GM12875 (cell line): ENCODE measurements at regions not wholly inside any gene's neighbourhood (a gene's known extent, or its start where the extent isn't known, plus 50 kb on each side); places are given as distances from the start of the nearest gene placed in this dataset.

Experiments used
- H3K4me3 ChIP-seq: one replicate; pipeline ENCODE4 v1.5.1; 2011; ENCODE audit warnings: low read depth, low read length, control low read depth
- TF ChIP-seq, protein P1 (sequence below): IDR thresholded peaks from 2 replicates; pipeline ENCODE4 v1.5.1; 2011; ENCODE audit warnings: low read depth, mild to moderate bottlenecking, control low read depth, inconsistent platforms, low read length, moderate library complexity, borderline replicate concordance; ENCODE audit not compliant: insufficient read depth

DNA sequence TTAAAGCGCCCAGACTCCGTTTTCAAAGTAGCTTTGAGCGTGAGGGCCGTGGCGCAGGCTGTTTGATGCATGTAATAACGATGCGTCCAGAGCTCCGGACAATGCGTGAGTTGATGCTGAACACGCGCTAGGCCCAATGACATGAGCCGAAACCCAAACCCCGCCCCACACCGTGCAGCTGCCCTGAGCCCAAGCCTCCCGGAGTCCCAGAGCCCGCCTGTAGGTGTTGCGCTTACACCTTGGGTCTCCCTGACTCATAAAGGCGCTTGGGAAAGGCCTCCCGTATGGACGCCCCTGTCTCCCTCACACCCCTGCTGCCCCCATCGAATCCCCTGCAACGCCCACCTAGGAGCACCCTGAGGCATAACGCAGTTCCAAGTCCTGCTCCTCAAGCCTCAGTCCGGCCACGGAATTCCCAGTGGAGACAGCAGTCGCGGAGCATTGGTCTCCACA is 87.6 kb downstream of the ERMARD start:
- TF ChIP-seq, protein P1, sequence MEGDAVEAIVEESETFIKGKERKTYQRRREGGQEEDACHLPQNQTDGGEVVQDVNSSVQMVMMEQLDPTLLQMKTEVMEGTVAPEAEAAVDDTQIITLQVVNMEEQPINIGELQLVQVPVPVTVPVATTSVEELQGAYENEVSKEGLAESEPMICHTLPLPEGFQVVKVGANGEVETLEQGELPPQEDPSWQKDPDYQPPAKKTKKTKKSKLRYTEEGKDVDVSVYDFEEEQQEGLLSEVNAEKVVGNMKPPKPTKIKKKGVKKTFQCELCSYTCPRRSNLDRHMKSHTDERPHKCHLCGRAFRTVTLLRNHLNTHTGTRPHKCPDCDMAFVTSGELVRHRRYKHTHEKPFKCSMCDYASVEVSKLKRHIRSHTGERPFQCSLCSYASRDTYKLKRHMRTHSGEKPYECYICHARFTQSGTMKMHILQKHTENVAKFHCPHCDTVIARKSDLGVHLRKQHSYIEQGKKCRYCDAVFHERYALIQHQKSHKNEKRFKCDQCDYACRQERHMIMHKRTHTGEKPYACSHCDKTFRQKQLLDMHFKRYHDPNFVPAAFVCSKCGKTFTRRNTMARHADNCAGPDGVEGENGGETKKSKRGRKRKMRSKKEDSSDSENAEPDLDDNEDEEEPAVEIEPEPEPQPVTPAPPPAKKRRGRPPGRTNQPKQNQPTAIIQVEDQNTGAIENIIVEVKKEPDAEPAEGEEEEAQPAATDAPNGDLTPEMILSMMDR = no peak
- no peak overlapping the region for H3K4me3 ChIP-seq

DNA sequence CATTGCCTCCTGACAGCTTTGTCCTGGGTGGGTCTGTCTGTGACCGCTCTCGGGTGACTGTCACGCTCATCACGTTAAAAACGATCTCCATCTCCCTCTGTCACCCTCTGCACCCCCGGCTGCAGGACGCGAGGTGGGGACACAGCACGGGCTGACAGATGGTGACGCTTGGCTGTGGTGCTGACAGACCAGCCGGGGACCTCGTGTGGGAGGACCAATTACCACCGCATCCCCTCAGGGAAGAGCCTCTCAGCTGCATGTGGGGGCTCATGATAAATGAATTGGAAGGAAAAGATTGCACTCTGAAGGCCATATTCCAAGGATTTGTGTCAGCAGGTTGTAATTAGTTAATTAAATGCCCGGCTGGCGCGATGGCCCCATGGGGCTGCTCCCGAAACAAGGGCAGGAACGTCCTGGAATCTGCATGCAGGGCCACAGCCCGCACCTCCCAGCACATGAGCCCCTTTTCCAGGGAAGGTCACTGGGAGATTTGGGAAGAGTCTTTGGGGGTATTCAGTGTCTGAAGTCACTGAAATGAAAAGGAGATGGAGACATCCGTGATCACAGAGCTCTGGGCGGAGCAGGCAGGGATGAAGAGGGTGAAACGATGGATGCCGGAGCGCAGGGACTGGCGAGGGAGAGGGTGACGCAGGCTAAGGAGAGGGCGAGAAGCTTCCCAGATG is 87.1 kb downstream of the ERMARD start:
- TF ChIP-seq, protein P1 = no peak
- no peak overlapping the region for H3K4me3 ChIP-seq

DNA sequence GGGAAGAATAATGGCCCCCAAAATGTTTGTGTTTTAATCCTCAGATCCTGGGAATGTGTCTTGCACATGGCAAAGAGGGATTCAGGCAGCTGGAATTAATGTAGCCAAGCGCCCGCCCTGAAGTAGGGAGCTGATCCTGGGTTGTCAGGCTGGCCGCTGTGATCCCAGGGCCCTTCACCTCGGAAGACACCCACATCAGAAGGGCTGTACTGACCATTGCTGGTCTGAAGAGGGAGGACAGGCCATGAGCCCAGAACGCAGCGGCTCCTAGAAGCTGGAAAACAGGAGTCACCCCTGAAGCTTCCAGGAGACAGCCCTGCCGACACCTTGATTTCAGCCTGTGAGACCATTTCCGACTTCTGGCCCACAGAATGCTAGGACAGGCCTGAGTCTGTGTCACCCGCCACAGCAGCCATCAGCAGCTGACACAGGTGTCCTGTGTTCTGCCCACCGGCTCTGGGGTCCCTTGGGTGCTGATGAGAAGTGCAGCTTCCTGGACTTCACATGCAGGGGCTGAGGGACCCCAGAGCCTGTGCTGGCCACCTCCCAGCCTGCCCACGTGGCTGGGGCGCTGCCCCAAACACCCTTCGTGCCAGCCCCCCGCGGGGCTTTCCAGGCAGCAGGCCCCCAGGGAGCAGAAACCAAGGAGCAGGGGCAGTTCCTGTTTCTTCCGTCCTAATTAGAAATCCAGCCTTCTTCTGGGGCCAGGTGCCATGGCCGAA is 86.3 kb downstream of the ERMARD start:
- TF ChIP-seq, protein P1 = no peak
- no peak overlapping the region for H3K4me3 ChIP-seq

DNA sequence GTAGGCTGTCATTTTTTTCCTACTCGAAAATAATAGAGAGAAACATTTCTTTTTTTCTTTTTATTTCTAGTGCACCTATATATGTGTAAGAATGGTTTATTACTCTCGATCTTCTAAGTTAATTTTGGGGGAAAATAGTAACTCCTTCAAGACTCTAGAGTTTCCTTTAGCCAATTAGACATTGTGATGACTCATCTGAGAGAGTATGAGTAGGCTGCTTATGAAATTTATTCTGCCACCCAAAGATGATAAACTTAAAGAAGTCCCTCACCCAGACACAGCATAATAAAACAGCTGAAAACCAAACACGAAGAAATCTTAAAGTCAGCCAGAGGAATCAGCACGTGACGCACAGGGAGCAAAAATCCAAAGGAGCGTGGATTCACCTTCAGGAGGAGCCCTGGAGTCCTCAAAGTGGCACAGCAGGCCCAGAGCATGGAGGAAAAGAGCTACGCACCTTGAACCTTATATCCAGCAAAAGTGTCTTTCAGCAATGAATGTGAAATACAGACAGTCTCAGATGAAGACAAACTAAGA is 81.9 kb downstream of the ERMARD start:
- TF ChIP-seq, protein P1 = no peak
- H3K4me3 ChIP-seq = no peak overlapping the region

DNA sequence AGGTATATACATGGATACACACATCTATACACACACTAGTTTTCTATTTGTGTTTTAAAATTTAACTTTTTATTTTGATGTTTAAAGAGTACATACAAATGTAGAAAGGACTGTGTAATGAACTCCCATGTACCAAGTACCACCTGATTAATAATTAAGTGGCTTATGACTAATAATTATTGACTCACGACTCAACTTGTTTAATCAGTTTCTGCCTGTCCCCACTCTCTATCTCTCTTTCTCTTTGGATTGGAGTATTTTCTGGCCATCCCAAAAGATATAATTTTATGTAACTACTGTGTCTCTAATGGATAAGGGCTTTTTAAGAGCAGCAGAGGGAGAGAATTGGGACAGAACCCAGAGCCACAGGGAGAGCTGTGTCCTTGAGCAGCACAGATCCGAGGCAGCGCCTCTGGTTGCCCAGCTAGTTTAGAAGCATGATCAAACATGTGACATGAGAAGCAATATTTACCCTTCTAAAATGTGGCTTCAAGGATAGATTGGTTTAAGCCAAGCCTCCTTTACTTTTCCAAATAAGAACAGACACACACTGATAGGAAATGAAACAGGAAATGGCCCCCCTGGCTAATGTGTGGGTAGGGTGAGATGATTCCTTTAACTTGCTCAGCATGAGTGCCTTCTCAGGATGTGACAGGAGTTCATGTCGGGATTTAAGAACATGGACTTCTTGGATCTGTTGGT is 81.0 kb downstream of the ERMARD start:
- H3K4me3 ChIP-seq = no peak overlapping the region

DNA sequence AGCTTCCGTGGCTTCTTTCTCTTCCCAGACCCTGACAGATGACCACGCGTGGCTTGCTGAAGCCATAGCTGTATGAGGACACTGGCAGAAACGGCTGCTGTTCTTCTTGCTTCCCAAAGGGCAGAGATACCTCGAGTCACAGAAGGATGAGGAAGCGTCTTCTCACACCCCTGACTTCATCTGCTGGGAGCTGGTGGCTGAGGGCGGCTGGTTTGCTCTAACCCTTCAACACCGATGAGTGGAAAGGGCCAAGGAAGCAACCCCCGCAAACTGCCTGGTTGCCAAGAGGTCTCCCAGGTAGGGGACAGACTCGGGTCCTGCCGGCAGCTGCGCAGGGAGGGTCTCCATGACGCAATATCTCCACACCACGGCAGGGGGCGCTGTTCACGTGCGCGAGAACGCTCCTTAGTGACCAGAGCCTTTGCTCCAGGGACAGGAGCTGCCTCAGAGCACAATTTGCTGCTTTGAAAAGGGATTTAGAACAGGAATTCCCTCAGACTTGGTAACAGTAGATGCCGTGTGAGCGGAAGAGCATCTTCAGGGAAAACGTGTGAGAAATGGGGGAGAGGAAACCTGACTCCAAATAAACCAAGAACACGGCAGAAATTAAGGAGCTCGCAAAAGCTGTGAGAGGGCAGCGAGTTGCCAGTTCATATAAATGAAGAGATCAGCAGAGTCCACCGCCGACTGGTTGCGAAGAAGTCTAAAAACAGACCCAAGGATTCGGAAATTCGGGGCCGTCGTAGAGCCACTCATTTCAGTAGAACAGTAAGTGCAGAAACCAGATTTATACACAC is 80.2 kb downstream of the ERMARD start:
- TF ChIP-seq, protein P1 = peak; percentile 86
- H3K4me3 ChIP-seq = no peak overlapping the region

More for the DNA sequence above, 81.0 kb downstream of the ERMARD start:
- TF ChIP-seq, protein P1 = no peak
